GM12878 (cell line): ENCODE measurements at regions not wholly inside any gene's neighbourhood (a gene's known extent, or its start where the extent isn't known, plus 50 kb on each side); places are given as distances from the start of the nearest gene placed in this dataset.

ENCODE experiments used
- ATAC-seq: fragments of 200-7000 bp; cut with Tn5 transposase; 3 replicates; pipeline ENCODE4 v1.9.1; 2020; ENCODE audit warnings: mild to moderate bottlenecking, moderate library complexity
- BruUV-seq: library from RNA; stranded (reverse); fragments of 400-500 nt; replicated peaks from 2 replicates; lab custom pipeline; 2021; lab: Mats Ljungman, UMichigan
- CTCF ChIA-PET: fragments of 300-600 bp; sonication (Branson Sonifier 250); formaldehyde crosslinking; extraction: SDS; loops from one replicate; lab custom pipeline; 2021; ENCODE audit warnings: inconsistent platforms; lab: Yijun Ruan, JAX
- POLR2A ChIA-PET: fragments of 350-600 bp; formaldehyde crosslinking; extraction: SDS; loops from one replicate; lab custom pipeline; 2021; ENCODE audit warnings: inconsistent platforms; lab: Charles Lee
- RAD21 ChIA-PET: fragments of 300-600 bp; sonication (Branson Sonifier 250); formaldehyde crosslinking; loops from one replicate; lab custom pipeline; 2023; ENCODE audit warnings: antibody characterized with exemption; ENCODE audit not compliant: unreplicated experiment; lab: Charles Lee
- SMC1A ChIA-PET: fragments of 300-600 bp; sonication (Branson Sonifier 250); formaldehyde crosslinking; loops from one replicate; lab custom pipeline; 2023; ENCODE audit not compliant: unreplicated experiment, uncharacterized antibody; lab: Charles Lee
- DNase-seq: peaks from one replicate; pipeline ENCODE4 v3.0.0-alpha.2; 2011; ENCODE audit warnings: low read depth, low spot score
- FAIRE-seq: peaks from 3 replicates; lab custom pipeline; 2011; peaks lifted over from hg19 to GRCh38; lab: Jason Lieb, UNC
- H2AFZ ChIP-seq: 2 replicates; pipeline ENCODE4 v1.6.0; 2011; ENCODE audit warnings: low read depth, low read length, control low read depth; ENCODE audit not compliant: control insufficient read depth
- H3K27ac ChIP-seq: 2 replicates; pipeline ENCODE4 v1.5.1; 2011; ENCODE audit warnings: control low read depth; ENCODE audit not compliant: control insufficient read depth, insufficient read depth
- H3K27me3 ChIP-seq, 2 experiments: replicated peaks in 1 of 2; 2 replicates each; pipeline versions ENCODE4 v1.6.0 to v1.6.1; 2011; ENCODE audit warnings: low read length in 1 of 2; ENCODE audit not compliant: control insufficient read depth in 2 of 2, insufficient read depth in 2 of 2
- H3K36me3 ChIP-seq, 2 experiments: 2 replicates each; pipeline ENCODE4 v1.5.1; 2011; ENCODE audit warnings: low read length in 1 of 2; ENCODE audit not compliant: control insufficient read depth in 2 of 2, insufficient read depth in 2 of 2
- H3K4me1 ChIP-seq: 2 replicates; pipeline ENCODE4 v1.6.1; 2011; ENCODE audit warnings: mild to moderate bottlenecking, low read length, moderate library complexity, mixed read lengths; ENCODE audit not compliant: control insufficient read depth, insufficient read depth
- H3K4me2 ChIP-seq: 2 replicates; pipeline ENCODE4 v1.6.0; 2011; ENCODE audit warnings: control low read depth; ENCODE audit not compliant: control insufficient read depth, insufficient read depth
- H3K4me3 ChIP-seq: fragments of 200-600 bp; sonication (generic); 2 replicates; pipeline ENCODE4 v1.5.1; 2016
- H3K79me2 ChIP-seq: 2 replicates; pipeline ENCODE4 v1.6.0; 2011; ENCODE audit warnings: low read length; ENCODE audit not compliant: control insufficient read depth, insufficient read depth
- H3K9ac ChIP-seq: 2 replicates; pipeline ENCODE4 v1.8.0; 2011; ENCODE audit warnings: low read length, control low read depth, mixed read lengths; ENCODE audit not compliant: control insufficient read depth, insufficient read depth
- H3K9me3 ChIP-seq: replicated peaks from 3 replicates; pipeline ENCODE4 v1.5.1; 2011; ENCODE audit warnings: mild to moderate bottlenecking, low read length; ENCODE audit not compliant: control insufficient read depth, insufficient read depth
- H4K20me1 ChIP-seq: 2 replicates; pipeline ENCODE4 v1.6.0; 2011; ENCODE audit not compliant: control insufficient read depth, insufficient read depth
- ASH2L ChIP-seq: fragments of 300-600, 200-600 bp; sonication (generic); IDR thresholded peaks from 2 replicates; pipeline ENCODE4 v1.6.1; 2017; ENCODE audit warnings: low read depth, mild to moderate bottlenecking, borderline replicate concordance
- BHLHE40 ChIP-seq, 2 experiments: fragments of 450-650 bp in 1 of 2; IDR thresholded peaks; 2 replicates each; pipeline ENCODE4 v1.6.1; 2011 to 2017; ENCODE audit warnings: low read depth in 2 of 2, borderline replicate concordance in 1 of 2, improper control_type of control experiment in 1 of 2, low read length in 1 of 2, mild to moderate bottlenecking in 1 of 2
- CBFB ChIP-seq: IDR thresholded peaks from 2 replicates; pipeline ENCODE4 v1.6.1; 2016; ENCODE audit warnings: antibody characterized with exemption, low read depth
- DPF2 ChIP-seq: fragments of 450-650 bp; IDR thresholded peaks from 2 replicates; pipeline ENCODE4 v1.6.1; 2017; ENCODE audit warnings: mild to moderate bottlenecking
- ESRRA ChIP-seq: IDR thresholded peaks from 2 replicates; pipeline ENCODE4 v1.6.1; 2012; ENCODE audit warnings: mild to moderate bottlenecking, low read length, improper control_type of control experiment
- MEF2A ChIP-seq: IDR thresholded peaks from 2 replicates; pipeline ENCODE4 v1.6.1; 2011; ENCODE audit warnings: low read depth, mild to moderate bottlenecking, low read length, moderate library complexity; ENCODE audit not compliant: insufficient read depth
- MYC ChIP-seq: IDR thresholded peaks from 2 replicates; pipeline ENCODE4 v1.6.1; 2011; ENCODE audit warnings: mild to moderate bottlenecking, low read length, moderate library complexity, inconsistent platforms; ENCODE audit not compliant: insufficient read depth, insufficient replicate concordance, insufficient read length, severe bottlenecking
- RAD51 ChIP-seq: fragments of 450-650 bp; IDR thresholded peaks from 2 replicates; pipeline ENCODE4 v1.6.1; 2016; ENCODE audit warnings: moderate library complexity, mild to moderate bottlenecking, inconsistent platforms
- SREBF2 ChIP-seq: IDR thresholded peaks from 2 replicates; pipeline ENCODE4 v1.6.1; 2012; ENCODE audit warnings: mild to moderate bottlenecking, low read length
- ZNF622 ChIP-seq: fragments of 450-650 bp; IDR thresholded peaks from 2 replicates; pipeline ENCODE4 v1.6.1; 2017; ENCODE audit warnings: mild to moderate bottlenecking, inconsistent platforms
- WGBS: methylation state at CpG from one replicate; pipeline ENCODE4 v1.1.6; 2016; ENCODE audit warnings: low lambda C conversion rate; ENCODE audit not compliant: insufficient replicate concordance, insufficient coverage; ENCODE audit errors: missing lambda C conversion rate; 5-methylcytosine and 5-hydroxymethylcytosine counted together
- in situ Hi-C: fragments of 300-500 bp; cut with MboI; formaldehyde crosslinking; loops from 9 replicates; pipeline ENCODE4 v1.14.3; 2018; ENCODE audit warnings: mixed read lengths
- intact Hi-C: fragments of 100-400 bp; cut with micrococcal nuclease; formaldehyde crosslinking; loops from one replicate; pipeline ENCODE4 v1.14.2; 2022; ENCODE audit not compliant: unreplicated experiment
- TF ChIP-seq, protein P1 (sequence below): IDR thresholded peaks from 2 replicates; pipeline ENCODE4 v1.6.1; 2012; ENCODE audit warnings: low read depth, low read length, improper control_type of control experiment
- TF ChIP-seq, protein P2 (sequence below): IDR thresholded peaks from 2 replicates; pipeline ENCODE4 v1.6.1; 2012; ENCODE audit warnings: low read depth, low read length, improper control_type of control experiment

DNA sequence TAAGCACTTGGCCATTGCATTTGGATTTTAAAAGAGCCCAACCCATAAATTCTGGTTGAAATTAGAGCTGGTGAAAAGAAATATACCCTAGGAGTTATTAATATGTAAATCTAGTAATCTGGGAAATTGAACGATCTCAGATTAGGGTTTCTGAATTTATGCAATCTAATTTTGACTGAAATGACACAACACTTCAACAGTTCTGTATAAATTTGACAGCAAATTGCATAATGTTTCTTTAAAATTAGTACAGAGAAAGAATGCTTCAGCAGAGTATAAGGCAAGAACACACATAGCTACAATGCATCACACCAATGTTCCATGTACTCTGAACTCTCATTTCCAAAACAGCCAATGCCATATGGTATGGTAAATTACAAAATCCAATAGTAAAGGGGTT is 201.5 kb upstream of the ITGA4 start:
- Histone ChIP-seq H2AFZ (no peak overlapping the region), H3K36me3 (no peaks in the 10 kb centered on the region), H4K20me1 (no peaks in the 10 kb centered on the region), H3K79me2 (no peaks in the 10 kb centered on the region), H3K4me3 (no peak overlapping the region), H3K27ac (no peak overlapping the region), H3K4me1 (peaks cover 9% of the 10 kb centered on the region), H3K27me3 (no peaks in the 10 kb centered on the region), H3K4me2 (no peak overlapping the region), H3K9me3 (no peaks in the 10 kb centered on the region), H3K9ac (no peak overlapping the region)
- TF ChIP-seq ZNF622 (no peak), ESRRA (no peak), DPF2 (no peak), CBFB (no peak), MYC (no peak), BHLHE40 (IDR thresholded peaks at IDR 0.05; ENCODE audit: borderline replicate concordance in 1 of 2, low read depth in 2 of 2, low read length in 1 of 2) (no peak), RAD51 (no peak), MEF2A (no peak), SREBF2 (no peak), ASH2L (no peak)
- TF ChIP-seq, protein P1, sequence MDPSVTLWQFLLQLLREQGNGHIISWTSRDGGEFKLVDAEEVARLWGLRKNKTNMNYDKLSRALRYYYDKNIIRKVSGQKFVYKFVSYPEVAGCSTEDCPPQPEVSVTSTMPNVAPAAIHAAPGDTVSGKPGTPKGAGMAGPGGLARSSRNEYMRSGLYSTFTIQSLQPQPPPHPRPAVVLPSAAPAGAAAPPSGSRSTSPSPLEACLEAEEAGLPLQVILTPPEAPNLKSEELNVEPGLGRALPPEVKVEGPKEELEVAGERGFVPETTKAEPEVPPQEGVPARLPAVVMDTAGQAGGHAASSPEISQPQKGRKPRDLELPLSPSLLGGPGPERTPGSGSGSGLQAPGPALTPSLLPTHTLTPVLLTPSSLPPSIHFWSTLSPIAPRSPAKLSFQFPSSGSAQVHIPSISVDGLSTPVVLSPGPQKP = no peak
- TF ChIP-seq, protein P2, sequence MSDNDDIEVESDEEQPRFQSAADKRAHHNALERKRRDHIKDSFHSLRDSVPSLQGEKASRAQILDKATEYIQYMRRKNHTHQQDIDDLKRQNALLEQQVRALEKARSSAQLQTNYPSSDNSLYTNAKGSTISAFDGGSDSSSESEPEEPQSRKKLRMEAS = no peak
- no peak for FAIRE-seq
- CTCF ChIA-PET = interaction anchor here (1.1 kb wide), 1 partner anchor 11 kb away, joined by 3 read pairs; no protein-coding TSS in a partner anchor
- POLR2A ChIA-PET = no interaction called here
- DNase-seq = no peak
- in situ Hi-C loops = no loop called here
- BruUV-seq = no TSS peak
- ATAC-seq = no peak
- SMC1A ChIA-PET = interaction anchor here (1.4 to 1.8 kb wide), 2 partner anchors 15 to 128 kb away, joined by 3 to 4 read pairs; no protein-coding TSS in a partner anchor
- RAD21 ChIA-PET = no interaction called here
- WGBS = 94% methylated on average over 1 of the region's 1 CpG
- intact Hi-C loops = no loop called here
